ENCODE measurements at regions not wholly inside any gene's neighbourhood (a gene's known extent, or its start where the extent isn't known, plus 50 kb on each side); places are given as distances from the start of the nearest gene placed in this dataset.

DNA sequence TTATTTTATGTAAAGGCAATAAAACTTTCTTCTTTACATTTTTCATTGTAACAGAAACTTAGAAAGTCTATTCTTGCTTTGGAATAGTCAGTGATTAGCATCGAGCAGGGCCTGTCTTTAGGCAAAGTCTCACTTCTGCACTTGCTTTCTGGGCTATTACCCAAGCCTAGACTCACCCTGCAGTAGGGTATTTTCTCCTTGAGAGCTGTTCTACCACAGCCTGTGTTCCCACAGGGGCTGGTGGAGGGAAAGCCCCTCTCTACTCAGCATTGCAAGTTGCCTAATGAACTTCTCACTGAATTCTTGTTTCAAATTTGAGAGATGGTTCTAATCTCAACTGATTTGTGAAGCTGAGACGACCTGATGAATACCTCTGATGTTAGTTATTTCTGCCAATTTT, 111.7 kb upstream of the KLHL14 start:
- Histone ChIP-seq H3K9me2 (replicated peaks; ENCODE audit: insufficient read depth, low read length) (no peaks in the 10 kb centered on the region; the same call in 1 of the 2 replicates), H3K4me2 (ENCODE audit: low read depth, low read length, poor library complexity, severe bottlenecking) (no peak overlapping the region), H3K9me3 (ENCODE audit: low read length) (no peaks in the 10 kb centered on the region), H3K79me2 (ENCODE audit: low read length) (no peaks in the 10 kb centered on the region), H3K36me3 (ENCODE audit: insufficient read depth, low read length) (no peaks in the 10 kb centered on the region), H3K4me3 (ENCODE audit: low read length) (no peak overlapping the region), H3K27ac (ENCODE audit: low read length) (no peak overlapping the region), H3K9ac (ENCODE audit: low read length) (no peak overlapping the region), H3K27me3 (ENCODE audit: low read length) (no peaks in the 10 kb centered on the region), H3K4me1 (ENCODE audit: low read length) (no peaks in the 10 kb centered on the region), H4K20me1 (ENCODE audit: insufficient read depth, low read depth, low read length) (no peaks in the 10 kb centered on the region), H2AFZ (ENCODE audit: low read length) (no peak overlapping the region)
- no peak for DNase-seq

DNA sequence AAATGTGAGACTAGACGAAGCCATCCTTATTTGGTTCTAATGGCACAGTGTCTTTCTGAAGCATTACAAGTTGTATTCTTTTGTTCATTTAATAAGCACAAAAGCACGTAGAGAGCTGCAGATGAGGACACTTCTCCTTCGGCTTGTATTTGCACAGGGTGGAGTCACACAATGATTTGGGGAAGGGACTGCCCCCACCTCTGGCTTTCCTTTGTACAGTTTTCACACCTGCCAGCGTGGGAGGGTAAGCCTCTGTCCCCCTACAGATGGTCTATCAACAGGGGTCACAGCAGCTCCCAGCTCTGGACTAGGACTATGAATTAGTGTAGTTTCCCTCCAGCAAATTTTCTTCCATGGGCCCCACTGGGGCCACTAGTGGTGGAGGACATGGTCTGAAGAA, 108.2 kb upstream of the KLHL14 start:
- Histone ChIP-seq H3K27ac (ENCODE audit: low read length) (no peak overlapping the region), H3K79me2 (ENCODE audit: low read length) (no peaks in the 10 kb centered on the region), H3K9ac (ENCODE audit: low read length) (no peak overlapping the region), H3K9me2 (replicated peaks; ENCODE audit: insufficient read depth, low read length) (no peaks in the 10 kb centered on the region; the same call in 1 of the 2 replicates), H3K9me3 (ENCODE audit: low read length) (no peaks in the 10 kb centered on the region), H3K4me1 (ENCODE audit: low read length) (peaks cover 4% of the 10 kb centered on the region; the same call in 1 of the 2 replicates), H3K4me3 (ENCODE audit: low read length) (no peak overlapping the region), H2AFZ (ENCODE audit: low read length) (no peak overlapping the region), H3K27me3 (ENCODE audit: low read length) (0 out of 2 replicates have a peak, but pooled peaks cover 3% of the 10 kb centered on the region), H3K4me2 (ENCODE audit: low read depth, low read length, poor library complexity, severe bottlenecking) (no peak overlapping the region), H4K20me1 (ENCODE audit: insufficient read depth, low read depth, low read length) (no peaks in the 10 kb centered on the region), H3K36me3 (ENCODE audit: insufficient read depth, low read length) (no peaks in the 10 kb centered on the region)
- DNase-seq, result no peak

DNA sequence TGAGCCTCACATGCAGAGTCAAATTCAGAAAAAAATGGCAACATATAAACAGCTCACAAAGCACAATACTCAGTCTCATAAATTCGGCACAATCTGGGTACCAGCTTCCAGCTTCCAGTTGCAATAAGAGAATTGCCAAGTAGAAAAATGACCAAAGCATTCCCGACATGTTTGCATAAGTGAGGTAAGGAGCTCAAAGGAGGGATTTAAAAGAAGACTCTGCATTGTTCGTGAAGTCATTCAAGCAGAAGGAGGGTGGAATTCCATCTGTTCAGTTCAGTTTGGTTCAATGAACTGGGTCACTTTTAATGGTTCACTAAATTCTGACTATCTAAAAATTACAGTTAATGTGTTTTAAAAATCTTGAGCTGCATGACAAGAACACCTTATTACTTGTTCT, 106.7 kb upstream of the KLHL14 start:
- H3K9me2 ChIP-seq (replicated peaks; ENCODE audit: insufficient read depth, low read length), result no peaks in the 10 kb centered on the region; the same call in 1 of the 2 replicates
- H3K27me3 ChIP-seq (ENCODE audit: low read length), result 0 out of 2 replicates have a peak, but pooled peaks cover 3% of the 10 kb centered on the region
- no peaks in the 10 kb centered on the region for H4K20me1 ChIP-seq (ENCODE audit: insufficient read depth, low read depth, low read length)
- H2AFZ ChIP-seq (ENCODE audit: low read length), result no peak overlapping the region
- no peak overlapping the region for H3K4me3 ChIP-seq (ENCODE audit: low read length)
- no peak overlapping the region for H3K4me2 ChIP-seq (ENCODE audit: low read depth, low read length, poor library complexity, severe bottlenecking)
- peaks cover 4% of the 10 kb centered on the region; the same call in 1 of the 2 replicates for H3K4me1 ChIP-seq (ENCODE audit: low read length)
- H3K36me3 ChIP-seq (ENCODE audit: insufficient read depth, low read length), result no peaks in the 10 kb centered on the region
- H3K79me2 ChIP-seq (ENCODE audit: low read length), result no peaks in the 10 kb centered on the region
- no peaks in the 10 kb centered on the region for H3K9me3 ChIP-seq (ENCODE audit: low read length)
- H3K27ac ChIP-seq (ENCODE audit: low read length), result no peak overlapping the region
- no peak overlapping the region for H3K9ac ChIP-seq (ENCODE audit: low read length)
- DNase-seq, result no peak

DNA sequence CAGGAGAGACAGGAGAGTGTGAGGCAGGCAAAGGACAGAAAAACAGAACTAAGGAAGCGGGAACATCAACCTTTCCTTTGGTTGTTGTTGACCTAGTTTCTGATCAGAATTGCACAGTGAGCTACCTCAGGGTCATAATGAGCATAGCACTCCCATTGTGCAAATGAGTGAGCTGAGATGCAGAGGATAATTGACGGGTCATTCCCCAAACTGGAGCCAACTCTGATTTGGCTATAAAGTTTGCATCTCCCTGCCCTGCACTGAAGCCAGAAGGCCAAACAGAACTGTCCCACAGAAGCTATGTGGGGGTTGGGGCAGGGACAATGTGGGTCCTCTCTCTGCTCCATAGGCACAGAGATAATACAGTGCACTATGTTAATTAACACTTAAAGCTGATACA, 105.6 kb upstream of the KLHL14 start:
- 0 out of 2 replicates have a peak, but pooled peaks cover 3% of the 10 kb centered on the region for H3K27me3 ChIP-seq (ENCODE audit: low read length)
- no peaks in the 10 kb centered on the region for H3K79me2 ChIP-seq (ENCODE audit: low read length)
- H3K4me1 ChIP-seq (ENCODE audit: low read length), result peaks cover 4% of the 10 kb centered on the region; the same call in 1 of the 2 replicates
- no peak overlapping the region for H3K4me2 ChIP-seq (ENCODE audit: low read depth, low read length, poor library complexity, severe bottlenecking)
- H3K4me3 ChIP-seq (ENCODE audit: low read length), result no peak overlapping the region
- no peak overlapping the region for H3K27ac ChIP-seq (ENCODE audit: low read length)
- no peaks in the 10 kb centered on the region for H4K20me1 ChIP-seq (ENCODE audit: insufficient read depth, low read depth, low read length)
- H3K9me3 ChIP-seq (ENCODE audit: low read length), result no peaks in the 10 kb centered on the region
- H2AFZ ChIP-seq (ENCODE audit: low read length), result no peak overlapping the region
- H3K9ac ChIP-seq (ENCODE audit: low read length), result no peak overlapping the region
- H3K36me3 ChIP-seq (ENCODE audit: insufficient read depth, low read length), result no peaks in the 10 kb centered on the region
- no peak for DNase-seq
- no peaks in the 10 kb centered on the region; the same call in 1 of the 2 replicates for H3K9me2 ChIP-seq (replicated peaks; ENCODE audit: insufficient read depth, low read length)

DNA sequence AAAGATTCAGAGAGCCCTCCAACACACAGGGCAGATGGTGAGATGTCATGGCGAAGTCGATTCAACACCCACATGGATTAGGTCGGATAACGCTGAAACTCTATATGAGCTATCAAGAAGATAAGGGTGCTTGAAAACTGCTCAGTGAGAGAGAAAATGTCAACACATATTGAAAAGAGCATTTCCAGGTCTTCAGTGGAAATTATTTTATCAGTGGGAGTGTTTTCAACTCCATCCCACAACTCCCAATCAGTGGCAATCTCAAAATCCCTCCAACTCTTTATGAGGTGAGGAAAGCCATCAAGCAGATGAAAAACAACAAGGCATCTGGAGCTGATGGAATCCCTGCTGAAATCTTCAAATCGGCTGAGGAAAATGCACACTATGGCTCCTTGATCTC, 104.5 kb upstream of the KLHL14 start:
- Histone ChIP-seq H4K20me1 (ENCODE audit: insufficient read depth, low read depth, low read length) (no peaks in the 10 kb centered on the region), H3K9me2 (replicated peaks; ENCODE audit: insufficient read depth, low read length) (no peaks in the 10 kb centered on the region; the same call in 1 of the 2 replicates), H3K4me1 (ENCODE audit: low read length) (peaks cover 7% of the 10 kb centered on the region; the same call in 1 of the 2 replicates)

DNA sequence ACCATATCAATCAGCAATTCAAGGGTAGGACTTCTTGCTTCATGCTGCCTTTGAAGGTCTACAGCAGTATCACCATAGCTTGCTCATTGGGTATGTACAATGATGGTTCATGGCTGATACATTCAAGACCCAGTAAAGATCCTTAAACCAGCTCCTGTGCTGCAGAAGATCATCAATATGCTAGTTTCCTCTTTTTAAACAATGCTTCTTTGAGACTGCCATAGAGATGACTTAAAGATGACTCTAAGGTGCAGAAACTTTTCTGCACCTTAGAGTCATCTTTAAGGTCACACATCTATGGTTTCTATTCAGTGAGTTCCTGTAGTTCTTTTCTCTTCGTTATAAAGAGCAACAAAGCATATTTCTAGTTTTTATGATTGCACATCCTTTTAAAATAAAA, 102.8 kb upstream of the KLHL14 start:
- DNase-seq, result no peak
- Histone ChIP-seq H3K27me3 (ENCODE audit: low read length) (0 out of 2 replicates have a peak, but pooled peaks cover 3% of the 10 kb centered on the region), H3K4me3 (ENCODE audit: low read length) (no peak overlapping the region), H2AFZ (ENCODE audit: low read length) (no peak overlapping the region), H3K9ac (ENCODE audit: low read length) (no peak overlapping the region), H3K9me2 (replicated peaks; ENCODE audit: insufficient read depth, low read length) (no peaks in the 10 kb centered on the region), H3K4me2 (ENCODE audit: low read depth, low read length, poor library complexity, severe bottlenecking) (no peak overlapping the region), H3K36me3 (ENCODE audit: insufficient read depth, low read length) (no peaks in the 10 kb centered on the region), H3K79me2 (ENCODE audit: low read length) (no peaks in the 10 kb centered on the region), H3K27ac (ENCODE audit: low read length) (no peak overlapping the region), H3K4me1 (ENCODE audit: low read length) (peaks cover 7% of the 10 kb centered on the region; the same call in 1 of the 2 replicates), H4K20me1 (ENCODE audit: insufficient read depth, low read depth, low read length) (no peaks in the 10 kb centered on the region), H3K9me3 (ENCODE audit: low read length) (no peaks in the 10 kb centered on the region)

More for the DNA sequence above, 104.5 kb upstream of the KLHL14 start:
- Histone ChIP-seq H3K36me3 (ENCODE audit: insufficient read depth, low read length) (no peaks in the 10 kb centered on the region), H3K4me3 (ENCODE audit: low read length) (no peak overlapping the region), H2AFZ (ENCODE audit: low read length) (no peak overlapping the region), H3K79me2 (ENCODE audit: low read length) (no peaks in the 10 kb centered on the region), H3K4me2 (ENCODE audit: low read depth, low read length, poor library complexity, severe bottlenecking) (no peak overlapping the region), H3K9ac (ENCODE audit: low read length) (no peak overlapping the region), H3K27ac (ENCODE audit: low read length) (no peak overlapping the region), H3K27me3 (ENCODE audit: low read length) (0 out of 2 replicates have a peak, but pooled peaks cover 3% of the 10 kb centered on the region), H3K9me3 (ENCODE audit: low read length) (no peaks in the 10 kb centered on the region)
- no peak for DNase-seq

DNA sequence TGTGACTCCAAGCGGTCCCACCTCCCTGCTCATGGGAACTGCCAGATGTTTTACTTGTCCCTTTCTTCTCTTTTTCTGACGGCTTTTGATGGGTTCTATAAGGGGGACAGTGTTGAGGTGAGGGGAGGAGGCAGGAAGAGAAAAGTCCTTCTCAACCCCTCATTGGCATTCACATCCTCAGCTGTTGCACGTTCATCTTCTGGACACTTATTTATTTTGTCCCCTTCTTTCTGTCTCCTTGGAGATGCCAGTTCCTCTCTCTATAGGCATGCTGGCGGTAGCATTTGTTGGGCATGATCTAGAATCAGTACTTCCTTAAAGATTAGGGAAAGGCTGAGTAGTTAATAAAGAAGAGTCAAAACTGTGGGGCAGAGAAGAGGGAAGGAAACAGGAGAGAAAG, 99.0 kb upstream of the KLHL14 start:
- Histone ChIP-seq H3K36me3 (ENCODE audit: insufficient read depth, low read length) (no peaks in the 10 kb centered on the region), H3K27ac (ENCODE audit: low read length) (no peak overlapping the region), H3K27me3 (ENCODE audit: low read length) (no peaks in the 10 kb centered on the region), H3K9me2 (replicated peaks; ENCODE audit: insufficient read depth, low read length) (no peaks in the 10 kb centered on the region), H3K9me3 (ENCODE audit: low read length) (no peaks in the 10 kb centered on the region), H3K79me2 (ENCODE audit: low read length) (no peaks in the 10 kb centered on the region), H2AFZ (ENCODE audit: low read length) (no peak overlapping the region), H3K9ac (ENCODE audit: low read length) (no peak overlapping the region), H3K4me2 (ENCODE audit: low read depth, low read length, poor library complexity, severe bottlenecking) (no peak overlapping the region), H3K4me3 (ENCODE audit: low read length) (no peak overlapping the region), H4K20me1 (ENCODE audit: insufficient read depth, low read depth, low read length) (no peaks in the 10 kb centered on the region), H3K4me1 (ENCODE audit: low read length) (peaks cover 31% of the 10 kb centered on the region)
- DNase-seq, result no peak

DNA sequence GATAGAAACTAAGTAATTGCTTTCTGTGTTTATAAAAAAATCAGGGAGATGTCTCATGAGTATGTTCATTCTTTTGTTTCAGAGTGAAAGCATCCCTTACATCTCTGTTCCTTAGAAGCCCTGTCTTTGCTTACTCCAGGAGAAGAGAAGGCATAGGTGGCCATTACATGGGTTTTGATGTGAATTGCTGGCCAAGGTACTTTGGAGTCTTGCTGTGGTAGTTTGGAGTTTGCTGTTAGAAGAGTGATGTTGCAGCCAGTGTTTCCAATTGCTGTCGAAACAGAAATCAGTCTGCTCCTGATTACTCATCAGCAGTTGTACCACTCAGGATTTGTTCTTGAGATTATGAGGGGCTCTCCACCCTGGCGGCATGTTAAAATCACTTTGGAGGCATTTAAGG, 97.8 kb upstream of the KLHL14 start:
- Histone ChIP-seq H2AFZ (ENCODE audit: low read length) (no peak overlapping the region), H3K9me2 (replicated peaks; ENCODE audit: insufficient read depth, low read length) (no peaks in the 10 kb centered on the region), H3K4me3 (ENCODE audit: low read length) (no peak overlapping the region), H3K4me1 (ENCODE audit: low read length) (peaks cover 31% of the 10 kb centered on the region), H3K27ac (ENCODE audit: low read length) (no peak overlapping the region), H3K9ac (ENCODE audit: low read length) (no peak overlapping the region), H3K79me2 (ENCODE audit: low read length) (no peaks in the 10 kb centered on the region), H3K27me3 (ENCODE audit: low read length) (no peaks in the 10 kb centered on the region), H3K4me2 (ENCODE audit: low read depth, low read length, poor library complexity, severe bottlenecking) (no peak overlapping the region), H4K20me1 (ENCODE audit: insufficient read depth, low read depth, low read length) (no peaks in the 10 kb centered on the region), H3K9me3 (ENCODE audit: low read length) (no peaks in the 10 kb centered on the region), H3K36me3 (ENCODE audit: insufficient read depth, low read length) (no peaks in the 10 kb centered on the region)
- no peak for DNase-seq
